GM18511 (cell line): ENCODE measurements at regions not wholly inside any gene's neighbourhood (a gene's known extent, or its start where the extent isn't known, plus 50 kb on each side); places are given as distances from the start of the nearest gene placed in this dataset.

ENCODE experiments used
- ATAC-seq: cut with Tn5 transposase; IDR thresholded peaks from one replicate; pipeline ENCODE4 v1.9.1; 2021; ENCODE audit warnings: mild to moderate bottlenecking, moderate library complexity; ENCODE audit not compliant: unreplicated experiment

GRCh38 chr14:38904959-38905358 lies 198.1 kb downstream of the SEC23A start:
- ATAC-seq: no peak

GRCh38 chr14:38901791-38902190 lies 201.2 kb downstream of the SEC23A start:
- ATAC-seq: no peak

- no peak for ATAC-seq
Measured at GRCh38 chr14:38900887-38901286, 202.1 kb downstream of the SEC23A start.

GRCh38 chr14:38887696-38888095 lies 215.3 kb downstream of the SEC23A start:
- no peak for ATAC-seq

- ATAC-seq: no peak
Measured at GRCh38 chr14:38884109-38884508, 218.9 kb downstream of the SEC23A start.

- ATAC-seq: no peak
Measured at GRCh38 chr14:38883127-38883526, 219.9 kb downstream of the SEC23A start.

GRCh38 chr14:38882533-38882932 lies 220.5 kb downstream of the SEC23A start:
- no peak for ATAC-seq

GRCh38 chr14:38880643-38881524 lies 222.2 kb downstream of the SEC23A start:
- no peak for ATAC-seq

- ATAC-seq: no peak
Measured at GRCh38 chr14:38877744-38878388, 225.2 kb downstream of the SEC23A start.

- ATAC-seq: no peak
Measured at GRCh38 chr14:38874721-38875120, 228.3 kb downstream of the SEC23A start.

GRCh38 chr14:38873941-38874612 lies 229.0 kb downstream of the SEC23A start:
- no peak for ATAC-seq

GRCh38 chr14:38870296-38870836 lies 232.7 kb downstream of the SEC23A start:
- ATAC-seq: no peak

- ATAC-seq: no peak
Measured at GRCh38 chr14:38868399-38869290, 234.4 kb downstream of the SEC23A start.

GRCh38 chr14:38867561-38868150 lies 235.4 kb downstream of the SEC23A start:
- peak; percentile 94 for ATAC-seq

GRCh38 chr14:38866461-38866860 lies 236.6 kb downstream of the SEC23A start:
- ATAC-seq: no peak

- no peak for ATAC-seq
Measured at GRCh38 chr14:38862366-38862765, 240.7 kb downstream of the SEC23A start.

GRCh38 chr14:38860530-38860929 lies 242.5 kb downstream of the SEC23A start:
- ATAC-seq: no peak

GRCh38 chr14:38856798-38857197 lies 246.2 kb downstream of the SEC23A start:
- no peak for ATAC-seq

GRCh38 chr14:38855513-38855912 lies 247.5 kb downstream of the SEC23A start:
- no peak for ATAC-seq

- no peak for ATAC-seq
Measured at GRCh38 chr14:38851111-38851510, 251.9 kb downstream of the SEC23A start.
